Thoracic aorta (tissue), 2 donors: ENCODE measurements at regions not wholly inside any gene's neighbourhood (a gene's known extent, or its start where the extent isn't known, plus 50 kb on each side); places are given as distances from the start of the nearest gene placed in this dataset.

Source experiments
- ATAC-seq: fragments of 150-250 bp; one replicate; pipeline ENCODE4 v1.8.0; 2017; ENCODE audit warnings: low read depth; ENCODE audit not compliant: insufficient number of reproducible peaks, low FRiP score
- DNase-seq: peaks from one replicate; pipeline ENCODE4 v3.0.0-alpha.2; 2020; ENCODE audit warnings: low spot score
- H3K27ac ChIP-seq, 2 donors: fragments of 200-600 bp; sonication (generic); 1 replicate in 1 of 2; 2 replicates in 1 of 2; pipeline ENCODE4 v1.5.1; 2016; ENCODE audit warnings: mild to moderate bottlenecking in 2 of 2, moderate library complexity in 2 of 2
- H3K27me3 ChIP-seq: fragments of 200-600 bp; sonication (generic); replicated peaks from 2 replicates; pipeline ENCODE4 v1.6.0; 2016; ENCODE audit warnings: mild to moderate bottlenecking; ENCODE audit not compliant: insufficient read depth
- H3K36me3 ChIP-seq: fragments of 200-600 bp; sonication (generic); one replicate; pipeline ENCODE4 v1.5.1; 2016
- H3K4me1 ChIP-seq, 2 donors: fragments of 200-600 bp; sonication (generic); 1 replicate in 1 of 2; 2 replicates in 1 of 2; pipeline versions ENCODE4 v1.5.1 to v1.6.0; 2016; ENCODE audit warnings: low read depth in 2 of 2, mild to moderate bottlenecking in 1 of 2; ENCODE audit not compliant: control insufficient read depth in 1 of 2
- H3K4me3 ChIP-seq: fragments of 200-600 bp; sonication (generic); 2 replicates; pipeline ENCODE4 v1.5.1; 2016; ENCODE audit warnings: mild to moderate bottlenecking
- H3K9me3 ChIP-seq: fragments of 200-600 bp; sonication (generic); 2 replicates; pipeline ENCODE4 v1.5.1; 2016
- TF ChIP-seq, protein P1 (sequence below): fragments of 200-600 bp; sonication (generic); IDR thresholded peaks from one replicate; pipeline ENCODE4 v1.5.1; 2019; ENCODE audit warnings: antibody characterized with exemption

DNA sequence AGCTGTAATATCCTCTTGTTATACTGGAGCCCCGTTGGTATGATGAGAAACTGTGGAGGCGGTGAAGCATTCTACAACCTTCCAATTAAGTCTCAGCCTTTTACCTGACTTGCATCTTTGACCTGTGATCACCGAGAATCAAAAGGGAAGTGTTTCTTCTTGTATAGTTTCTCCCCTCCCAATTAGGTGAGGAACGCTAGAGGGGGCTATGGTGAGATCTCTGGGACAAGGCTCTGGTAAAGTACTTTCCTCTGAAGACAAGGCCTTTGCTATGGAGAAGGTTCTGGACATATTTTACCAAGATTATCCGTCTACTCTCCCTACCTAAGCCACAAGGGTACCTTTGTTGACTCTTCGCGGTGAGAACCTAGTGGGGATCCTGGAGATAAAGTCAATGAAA is 111.3 kb downstream of the CBLL2 start:
- Histone ChIP-seq H3K4me1 (no peaks in the 10 kb centered on the region), H3K36me3 (no peaks in the 10 kb centered on the region), H3K27me3 (no peaks in the 10 kb centered on the region), H3K27ac (no peak overlapping the region), H3K4me3 (no peak overlapping the region), H3K9me3 (no peaks in the 10 kb centered on the region)
- TF ChIP-seq, protein P1, sequence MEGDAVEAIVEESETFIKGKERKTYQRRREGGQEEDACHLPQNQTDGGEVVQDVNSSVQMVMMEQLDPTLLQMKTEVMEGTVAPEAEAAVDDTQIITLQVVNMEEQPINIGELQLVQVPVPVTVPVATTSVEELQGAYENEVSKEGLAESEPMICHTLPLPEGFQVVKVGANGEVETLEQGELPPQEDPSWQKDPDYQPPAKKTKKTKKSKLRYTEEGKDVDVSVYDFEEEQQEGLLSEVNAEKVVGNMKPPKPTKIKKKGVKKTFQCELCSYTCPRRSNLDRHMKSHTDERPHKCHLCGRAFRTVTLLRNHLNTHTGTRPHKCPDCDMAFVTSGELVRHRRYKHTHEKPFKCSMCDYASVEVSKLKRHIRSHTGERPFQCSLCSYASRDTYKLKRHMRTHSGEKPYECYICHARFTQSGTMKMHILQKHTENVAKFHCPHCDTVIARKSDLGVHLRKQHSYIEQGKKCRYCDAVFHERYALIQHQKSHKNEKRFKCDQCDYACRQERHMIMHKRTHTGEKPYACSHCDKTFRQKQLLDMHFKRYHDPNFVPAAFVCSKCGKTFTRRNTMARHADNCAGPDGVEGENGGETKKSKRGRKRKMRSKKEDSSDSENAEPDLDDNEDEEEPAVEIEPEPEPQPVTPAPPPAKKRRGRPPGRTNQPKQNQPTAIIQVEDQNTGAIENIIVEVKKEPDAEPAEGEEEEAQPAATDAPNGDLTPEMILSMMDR: no peak
- DNase-seq (no peak), ATAC-seq (no peak)

DNA sequence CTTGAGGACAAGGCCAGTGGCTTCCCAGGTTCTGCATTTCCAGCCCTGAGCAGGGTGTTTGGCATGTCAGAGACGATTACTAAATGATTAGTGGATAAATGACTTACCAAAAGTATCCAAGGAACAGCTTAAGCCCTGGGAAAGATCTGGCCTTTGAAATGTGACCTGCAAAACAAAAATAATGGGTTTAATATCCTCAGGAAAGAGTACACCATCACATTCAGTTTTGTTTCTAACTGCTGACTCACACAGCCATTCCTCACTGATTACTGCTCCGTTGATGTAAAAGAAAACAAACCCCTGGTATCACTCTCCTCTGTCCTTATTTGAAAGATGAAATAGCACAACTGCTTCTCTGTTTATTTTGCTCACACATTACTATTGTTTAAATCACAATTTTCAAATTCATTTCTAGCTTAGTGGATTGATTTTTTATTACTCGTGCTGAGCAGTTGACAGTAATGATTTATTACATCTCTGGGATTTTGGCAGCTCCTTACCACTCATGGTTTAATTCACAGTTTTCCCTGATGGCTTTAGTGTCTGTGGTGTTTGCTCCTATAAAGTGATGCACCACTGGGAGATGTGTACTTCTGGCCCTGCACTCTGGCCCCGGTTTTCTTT is 117.0 kb downstream of the CBLL2 start:
- no peaks in the 10 kb centered on the region for H3K36me3 ChIP-seq
- ATAC-seq: no peak
- no peak for DNase-seq
- no peaks in the 10 kb centered on the region for H3K27me3 ChIP-seq
- TF ChIP-seq, protein P1: no peak
- no peaks in the 10 kb centered on the region for H3K4me1 ChIP-seq
- H3K27ac ChIP-seq: no peak overlapping the region
- H3K4me3 ChIP-seq: no peak overlapping the region
- H3K9me3 ChIP-seq: no peaks in the 10 kb centered on the region

DNA sequence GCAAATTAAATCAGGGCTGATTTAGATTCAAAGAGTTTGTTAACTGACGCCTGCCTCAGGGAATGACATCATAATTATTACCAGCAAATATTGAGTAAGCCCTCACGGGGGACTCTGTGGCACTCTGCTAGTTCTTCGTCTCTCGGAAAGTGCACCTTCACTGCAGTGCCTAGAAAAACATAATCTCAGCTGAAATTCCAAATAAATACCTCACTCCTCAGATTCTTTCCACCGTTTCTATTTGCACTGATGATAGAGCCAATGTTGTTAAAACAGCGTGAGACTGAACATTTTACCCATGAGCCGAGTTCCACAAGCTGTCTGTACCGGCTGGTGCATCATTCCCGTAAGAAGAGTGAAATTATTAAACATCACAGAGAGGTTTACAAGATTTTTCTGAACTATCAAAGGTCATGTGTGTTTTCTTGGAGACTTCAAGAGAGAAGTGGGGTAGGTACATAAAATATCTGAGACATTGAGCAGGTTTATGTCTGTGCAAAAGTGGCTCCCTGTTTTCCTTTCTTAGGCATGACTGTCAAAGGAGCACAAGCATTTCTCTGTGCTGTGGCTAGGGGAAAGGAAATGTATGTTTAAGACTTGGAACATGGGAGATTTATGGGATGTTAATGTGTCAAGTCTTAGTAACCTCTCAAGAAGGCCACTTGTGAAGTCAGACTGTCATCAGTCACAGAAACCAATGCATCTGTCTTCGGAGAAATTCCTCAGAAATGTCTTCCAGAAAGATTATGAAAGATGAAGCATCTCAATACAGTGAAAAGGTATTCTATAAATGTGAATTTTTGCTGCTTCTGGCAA is 119.6 kb downstream of the CBLL2 start:
- peak overlapping the region; percentile 29 for H3K4me3 ChIP-seq
- no peaks in the 10 kb centered on the region for H3K4me1 ChIP-seq
- TF ChIP-seq, protein P1: no peak
- no peak for ATAC-seq
- no peaks in the 10 kb centered on the region for H3K9me3 ChIP-seq
- no peaks in the 10 kb centered on the region for H3K27me3 ChIP-seq
- H3K27ac ChIP-seq: peak overlapping the region in 1 of 2 donors; percentile 38
- no peak for DNase-seq
- H3K36me3 ChIP-seq: no peaks in the 10 kb centered on the region

DNA sequence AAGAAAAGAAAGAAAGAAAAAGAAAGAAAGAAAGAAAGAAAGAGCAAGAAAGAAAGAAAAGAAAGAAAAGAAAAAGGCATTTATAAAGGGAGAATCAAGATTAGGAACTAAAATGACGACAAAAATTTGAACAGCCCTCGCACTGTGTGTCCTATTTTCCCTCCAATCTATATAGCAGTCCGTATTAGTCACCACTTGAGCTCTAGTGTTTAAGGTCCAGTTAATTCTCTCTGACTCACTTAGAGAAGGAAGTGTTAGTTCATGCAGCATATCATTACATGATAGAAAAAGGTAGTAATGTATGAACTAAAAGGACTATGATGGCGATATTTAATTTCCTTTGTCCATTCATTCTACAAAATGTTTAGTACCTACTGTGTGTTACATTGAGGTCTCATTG is 122.7 kb downstream of the CBLL2 start:
- Histone ChIP-seq H3K9me3 (no peaks in the 10 kb centered on the region), H3K27me3 (no peaks in the 10 kb centered on the region), H3K36me3 (no peaks in the 10 kb centered on the region), H3K4me1 (no peaks in the 10 kb centered on the region), H3K4me3 (no peak overlapping the region), H3K27ac (no peak overlapping the region)
- TF ChIP-seq, protein P1: no peak
- DNase-seq (no peak), ATAC-seq (no peak)

DNA sequence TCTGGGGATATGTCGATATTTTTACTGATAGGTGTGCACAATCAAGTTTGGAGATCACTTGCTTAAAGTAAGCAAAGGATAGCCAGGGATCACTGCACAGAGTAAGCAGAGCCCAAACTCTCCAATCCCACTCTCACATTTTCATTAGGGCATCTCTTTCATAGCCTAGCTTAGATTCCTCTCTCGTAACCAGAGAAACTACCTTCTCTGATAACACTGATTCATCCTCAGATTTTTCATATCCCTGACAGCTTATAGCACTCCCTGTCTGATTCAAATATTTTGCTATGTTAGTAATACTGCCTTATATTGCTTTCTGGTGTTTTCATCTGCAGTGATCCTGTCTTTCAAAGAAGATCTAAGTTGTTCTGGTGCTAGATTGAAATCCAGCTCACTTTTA is 123.7 kb downstream of the CBLL2 start:
- Histone ChIP-seq H3K27me3 (no peaks in the 10 kb centered on the region), H3K4me1 (no peaks in the 10 kb centered on the region), H3K4me3 (no peak overlapping the region), H3K36me3 (no peaks in the 10 kb centered on the region), H3K9me3 (no peaks in the 10 kb centered on the region), H3K27ac (no peak overlapping the region)
- TF ChIP-seq, protein P1: no peak
- DNase-seq: no peak
- no peak for ATAC-seq
